Keratinocyte (primary cell): ENCODE measurements at regions not wholly inside any gene's neighbourhood (a gene's known extent, or its start where the extent isn't known, plus 50 kb on each side); places are given as distances from the start of the nearest gene placed in this dataset.

Experiments used
- DNase-seq: peaks from one replicate; pipeline ENCODE4 v3.0.0-alpha.2; 2011; ENCODE audit warnings: low read depth, missing footprints, low spot score
- FAIRE-seq: peaks from 2 replicates; lab custom pipeline; 2011; peaks lifted over from hg19 to GRCh38; lab: Jason Lieb, UNC
- H2AFZ ChIP-seq: 2 replicates; pipeline ENCODE4 v1.6.0; 2012; ENCODE audit warnings: low read length, control low read depth, inconsistent platforms; ENCODE audit not compliant: control insufficient read depth
- H3K27ac ChIP-seq: 2 replicates; pipeline ENCODE4 v1.5.1; 2011; ENCODE audit warnings: low read length; ENCODE audit not compliant: control insufficient read depth, insufficient read depth
- H3K27me3 ChIP-seq: 3 replicates; pipeline ENCODE4 v1.6.0; 2011; ENCODE audit warnings: low read length; ENCODE audit not compliant: control insufficient read depth, insufficient read depth; ENCODE audit errors: extremely low read depth
- H3K36me3 ChIP-seq, 2 experiments: 2 replicates in 1 of 2; 3 replicates in 1 of 2; pipeline ENCODE4 v1.5.1; 2011; ENCODE audit warnings: low read length in 2 of 2, mild to moderate bottlenecking in 1 of 2; ENCODE audit not compliant: control insufficient read depth in 2 of 2, insufficient read depth in 2 of 2; ENCODE audit errors: extremely low read depth in 1 of 2
- H3K4me1 ChIP-seq: 3 replicates; pipeline ENCODE4 v1.5.1; 2011; ENCODE audit warnings: low read length; ENCODE audit not compliant: control insufficient read depth, insufficient read depth; ENCODE audit errors: extremely low read depth
- H3K4me2 ChIP-seq: 3 replicates; pipeline ENCODE4 v1.6.0; 2011; ENCODE audit warnings: low read depth, low read length; ENCODE audit not compliant: control insufficient read depth, insufficient read depth; ENCODE audit errors: extremely low read depth
- H3K4me3 ChIP-seq, 3 experiments: fragments of 200-600 bp in 1 of 3; sonication (generic) in 1 of 3; 2 replicates in 2 of 3; 3 replicates in 1 of 3; pipeline ENCODE4 v1.5.1; 2011 to 2016; ENCODE audit warnings: low read length in 3 of 3, mild to moderate bottlenecking in 3 of 3, control low read depth in 2 of 3, inconsistent platforms in 1 of 3, low read depth in 1 of 3, mixed read lengths in 1 of 3, mixed run types in 1 of 3, moderate library complexity in 1 of 3; ENCODE audit not compliant: control insufficient read depth in 2 of 3, insufficient read depth in 2 of 3; ENCODE audit errors: extremely low read depth in 1 of 3
- H3K79me2 ChIP-seq: 2 replicates; pipeline ENCODE4 v1.6.0; 2012; ENCODE audit warnings: low read length; ENCODE audit not compliant: control insufficient read depth, insufficient read depth
- H3K9ac ChIP-seq: 3 replicates; pipeline ENCODE4 v1.6.0; 2011; ENCODE audit warnings: low read length; ENCODE audit not compliant: control insufficient read depth, insufficient read depth; ENCODE audit errors: extremely low read depth
- H3K9me1 ChIP-seq: 3 replicates; pipeline ENCODE4 v1.6.0; 2011; ENCODE audit warnings: low read length; ENCODE audit not compliant: control insufficient read depth, insufficient read depth; ENCODE audit errors: extremely low read depth
- H3K9me3 ChIP-seq: 2 replicates; pipeline ENCODE4 v1.5.1; 2012; ENCODE audit warnings: low read depth, low read length; ENCODE audit not compliant: control insufficient read depth
- H4K20me1 ChIP-seq: 3 replicates; pipeline ENCODE4 v1.6.0; 2011; ENCODE audit warnings: low read length; ENCODE audit not compliant: control insufficient read depth, insufficient read depth; ENCODE audit errors: extremely low read depth
- EZH2 ChIP-seq: IDR thresholded peaks from one replicate; pipeline ENCODE4 v1.6.1; 2012; ENCODE audit warnings: inconsistent platforms, mild to moderate bottlenecking, low read length, moderate library complexity
- dilution Hi-C: fragments of 300-500 bp; cut with MboI; formaldehyde crosslinking; loops from one replicate; pipeline ENCODE4 v1.7.0; 2020; ENCODE audit warnings: low sequenced_read_pairs; ENCODE audit not compliant: extremely low pct_ligation_motif_present
- TF ChIP-seq, protein P1 (sequence below), 3 experiments: IDR thresholded peaks in 1 of 3; conservative IDR thresholded peaks in 1 of 3; optimal IDR thresholded peaks in 1 of 3; 2 replicates in 2 of 3; 3 replicates in 1 of 3; pipeline versions ENCODE3 to v1.5.1; 2011; ENCODE audit warnings: low read length in 3 of 3, mild to moderate bottlenecking in 3 of 3, moderate library complexity in 2 of 3, control low read depth in 1 of 3, inconsistent platforms in 1 of 3; ENCODE audit not compliant: insufficient read depth in 2 of 3; ENCODE audit errors: extremely low read depth in 1 of 3

DNA sequence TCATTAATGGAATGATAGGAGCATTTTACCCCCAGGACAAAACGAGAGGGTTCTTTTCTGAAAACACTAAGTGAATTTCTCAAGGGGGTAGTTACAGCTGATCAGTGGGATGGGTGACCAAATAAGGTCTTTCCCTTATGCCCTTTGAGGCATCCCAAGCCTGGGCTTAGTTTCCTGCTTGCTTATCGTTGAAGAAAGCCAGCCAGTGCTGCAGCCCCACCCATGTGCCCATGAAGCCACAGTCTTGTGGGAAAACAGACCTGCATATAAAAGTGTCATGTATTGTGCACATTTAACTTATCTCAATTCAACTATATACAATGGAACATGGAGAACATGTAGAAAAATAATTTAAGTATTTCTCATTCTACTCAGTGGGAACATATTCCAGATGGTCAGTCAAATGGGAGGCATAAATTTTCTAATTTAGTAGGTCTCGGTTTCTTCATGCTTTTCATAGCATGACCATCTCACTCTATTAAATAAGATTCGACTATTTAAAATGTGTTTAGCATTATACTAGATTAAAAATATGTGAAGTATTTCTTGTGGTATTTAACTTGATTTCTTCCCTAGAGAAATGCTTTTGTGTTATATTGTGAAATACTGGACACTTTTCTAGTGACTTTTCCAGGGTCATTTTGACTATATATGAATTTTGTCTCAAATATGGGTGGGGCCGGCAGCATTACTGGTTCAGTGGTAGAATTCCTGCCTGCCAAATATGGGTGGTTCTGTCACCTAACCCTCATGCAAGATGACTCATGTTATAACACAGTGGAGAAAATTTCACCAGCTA lies 189.7 kb upstream of the SGCD start:
- Histone ChIP-seq H3K27me3 (no peaks in the 10 kb centered on the region), H3K4me2 (no peak overlapping the region), H3K9me3 (peaks cover 3% of the 10 kb centered on the region), H3K79me2 (no peaks in the 10 kb centered on the region), H3K9me1 (no peaks in the 10 kb centered on the region), H3K9ac (no peak overlapping the region), H3K27ac (no peak overlapping the region), H2AFZ (no peak overlapping the region), H3K36me3 (no peaks in the 10 kb centered on the region), H4K20me1 (no peaks in the 10 kb centered on the region), H3K4me1 (no peaks in the 10 kb centered on the region), H3K4me3 (no peak overlapping the region)
- TF ChIP-seq EZH2: no peak
- TF ChIP-seq, protein P1, sequence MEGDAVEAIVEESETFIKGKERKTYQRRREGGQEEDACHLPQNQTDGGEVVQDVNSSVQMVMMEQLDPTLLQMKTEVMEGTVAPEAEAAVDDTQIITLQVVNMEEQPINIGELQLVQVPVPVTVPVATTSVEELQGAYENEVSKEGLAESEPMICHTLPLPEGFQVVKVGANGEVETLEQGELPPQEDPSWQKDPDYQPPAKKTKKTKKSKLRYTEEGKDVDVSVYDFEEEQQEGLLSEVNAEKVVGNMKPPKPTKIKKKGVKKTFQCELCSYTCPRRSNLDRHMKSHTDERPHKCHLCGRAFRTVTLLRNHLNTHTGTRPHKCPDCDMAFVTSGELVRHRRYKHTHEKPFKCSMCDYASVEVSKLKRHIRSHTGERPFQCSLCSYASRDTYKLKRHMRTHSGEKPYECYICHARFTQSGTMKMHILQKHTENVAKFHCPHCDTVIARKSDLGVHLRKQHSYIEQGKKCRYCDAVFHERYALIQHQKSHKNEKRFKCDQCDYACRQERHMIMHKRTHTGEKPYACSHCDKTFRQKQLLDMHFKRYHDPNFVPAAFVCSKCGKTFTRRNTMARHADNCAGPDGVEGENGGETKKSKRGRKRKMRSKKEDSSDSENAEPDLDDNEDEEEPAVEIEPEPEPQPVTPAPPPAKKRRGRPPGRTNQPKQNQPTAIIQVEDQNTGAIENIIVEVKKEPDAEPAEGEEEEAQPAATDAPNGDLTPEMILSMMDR (optimal IDR thresholded peaks at IDR 0.05 in 1 of 3, IDR thresholded peaks at IDR 0.05 in 1 of 3, conservative IDR thresholded peaks at IDR 0.05 in 1 of 3; ENCODE audit: extremely low read depth in 1 of 3, insufficient read depth in 2 of 3, low read length in 3 of 3): no peak
- no peak for FAIRE-seq
- dilution Hi-C loops: no loop called here
- DNase-seq: no peak

DNA sequence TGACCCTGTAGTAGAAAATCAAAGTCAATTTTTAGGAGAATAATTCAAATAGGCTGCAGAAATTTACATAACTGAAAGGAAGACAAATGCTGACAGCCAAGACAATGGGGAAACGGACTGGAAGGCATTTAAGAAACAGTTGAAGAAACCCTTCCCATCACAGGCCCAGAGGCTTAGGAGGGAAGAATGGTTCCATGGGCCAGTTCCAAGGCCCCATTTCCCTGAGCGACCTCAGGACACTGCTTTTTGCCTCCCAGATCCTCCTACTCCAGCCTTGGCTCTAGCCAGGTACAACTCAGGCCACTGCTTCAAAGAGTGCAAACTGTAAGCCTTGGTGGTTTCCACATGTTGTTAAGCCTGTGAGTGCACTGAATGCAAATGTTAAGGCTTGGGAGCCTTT lies 184.1 kb upstream of the SGCD start:
- FAIRE-seq (no peak), DNase-seq (no peak)
- no peaks in the 10 kb centered on the region for H4K20me1 ChIP-seq
- no peaks in the 10 kb centered on the region for H3K9me1 ChIP-seq
- no peaks in the 10 kb centered on the region for H3K79me2 ChIP-seq
- H3K27ac ChIP-seq: no peak overlapping the region
- H3K4me1 ChIP-seq: no peaks in the 10 kb centered on the region
- peaks cover 3% of the 10 kb centered on the region for H3K9me3 ChIP-seq
- H3K36me3 ChIP-seq: no peaks in the 10 kb centered on the region
- H3K27me3 ChIP-seq: no peaks in the 10 kb centered on the region
- H3K9ac ChIP-seq: no peak overlapping the region
- no peak overlapping the region for H3K4me2 ChIP-seq
- dilution Hi-C loops: no loop called here
- no peak overlapping the region for H3K4me3 ChIP-seq
- no peak overlapping the region for H2AFZ ChIP-seq
- TF ChIP-seq, protein P1 (optimal IDR thresholded peaks at IDR 0.05 in 1 of 3, IDR thresholded peaks at IDR 0.05 in 1 of 3, conservative IDR thresholded peaks at IDR 0.05 in 1 of 3; ENCODE audit: extremely low read depth in 1 of 3, insufficient read depth in 2 of 3, low read length in 3 of 3): no peak
- TF ChIP-seq EZH2: no peak
